PC-9 (cell line): ENCODE measurements at regions not wholly inside any gene's neighbourhood (a gene's known extent, or its start where the extent isn't known, plus 50 kb on each side); places are given as distances from the start of the nearest gene placed in this dataset.

Experiments used
- CTCF ChIP-seq: fragments of 200-600 bp; sonication (generic); conservative IDR thresholded peaks from 2 replicates; pipeline ENCODE4 v1.6.1; 2017; ENCODE audit warnings: mixed run types, antibody characterized with exemption, mild to moderate bottlenecking, moderate library complexity
- EZH2 ChIP-seq: fragments of 200-600 bp; sonication (generic); IDR thresholded peaks from 2 replicates; pipeline ENCODE4 v1.8.0; 2017; ENCODE audit warnings: antibody characterized with exemption, low read depth

- TF ChIP-seq CTCF, result no peak
- TF ChIP-seq EZH2, result no peak
Measured at GRCh38 chr12:103077108-103077773, 119.8 kb downstream of the ASCL1 start.
